Right hindlimb (tissue), 1 donor: ENCODE measurements at regions not wholly inside any gene's neighbourhood (a gene's known extent, or its start where the extent isn't known, plus 50 kb on each side); places are given as distances from the start of the nearest gene placed in this dataset.

Experiments
- DNase-seq: peaks from one replicate; pipeline ENCODE4 v3.0.0-alpha.2; 2018

- no peak for DNase-seq
Observed at GRCh38 chr5:56540266-56540665, 275.1 kb upstream of the MAP3K1 start.

GRCh38 chr5:56538580-56538979 lies 276.8 kb upstream of the MAP3K1 start:
- DNase-seq, result no peak

GRCh38 chr5:56535347-56535746 lies 280.0 kb upstream of the MAP3K1 start:
- no peak for DNase-seq

- DNase-seq, result no peak
Observed at GRCh38 chr5:56534102-56534829, 281.1 kb upstream of the MAP3K1 start.

- no peak for DNase-seq
Observed at GRCh38 chr5:56532466-56532865, 282.9 kb upstream of the MAP3K1 start.

GRCh38 chr5:56530626-56531138 lies 284.7 kb upstream of the MAP3K1 start:
- no peak for DNase-seq

- DNase-seq, result no peak
Observed at GRCh38 chr5:56529666-56530430, 285.5 kb upstream of the MAP3K1 start.

GRCh38 chr5:56527174-56527573 lies 288.2 kb upstream of the MAP3K1 start:
- DNase-seq, result no peak

GRCh38 chr5:56525113-56525512 lies 290.2 kb upstream of the MAP3K1 start:
- no peak for DNase-seq

- DNase-seq, result no peak
Observed at GRCh38 chr5:56523790-56524575, 290.9 kb upstream of the ANKRD55 start.

GRCh38 chr5:56522960-56523359 lies 289.8 kb upstream of the ANKRD55 start:
- DNase-seq, result no peak

GRCh38 chr5:56522169-56522568 lies 289.0 kb upstream of the ANKRD55 start:
- no peak for DNase-seq

GRCh38 chr5:56520986-56521730 lies 288.0 kb upstream of the ANKRD55 start:
- no peak for DNase-seq

GRCh38 chr5:56518820-56519219 lies 285.7 kb upstream of the ANKRD55 start:
- DNase-seq, result no peak

- no peak for DNase-seq
Observed at GRCh38 chr5:56517011-56517416, 283.9 kb upstream of the ANKRD55 start.

- DNase-seq, result no peak
Observed at GRCh38 chr5:56516441-56516840, 283.3 kb upstream of the ANKRD55 start.

- no peak for DNase-seq
Observed at GRCh38 chr5:56516035-56516434, 282.9 kb upstream of the ANKRD55 start.

GRCh38 chr5:56515011-56515410 lies 281.9 kb upstream of the ANKRD55 start:
- DNase-seq, result no peak

GRCh38 chr5:56514245-56514644 lies 281.1 kb upstream of the ANKRD55 start:
- no peak for DNase-seq

GRCh38 chr5:56513141-56513540 lies 280.0 kb upstream of the ANKRD55 start:
- DNase-seq, result no peak

GRCh38 chr5:56512313-56512996 lies 279.3 kb upstream of the ANKRD55 start:
- no peak for DNase-seq

GRCh38 chr5:56511326-56511841 lies 278.3 kb upstream of the ANKRD55 start:
- DNase-seq, result no peak
